ENCODE measurements at regions not wholly inside any gene's neighbourhood (a gene's known extent, or its start where the extent isn't known, plus 50 kb on each side); places are given as distances from the start of the nearest gene placed in this dataset.

- Histone ChIP-seq H3K4me2 (ENCODE audit: low read length) (no peak overlapping the region), H3K9ac (ENCODE audit: low read depth, low read length) (no peak overlapping the region), H3K36me3 (ENCODE audit: insufficient read depth, low read length) (no peaks in the 10 kb centered on the region), H3K4me1 (ENCODE audit: control insufficient read depth, insufficient read depth, low read length) (no peaks in the 10 kb centered on the region), H3K27me3 (ENCODE audit: control insufficient read depth, insufficient read depth, low read length) (no peaks in the 10 kb centered on the region), H3K9me3 (replicated peaks; ENCODE audit: low read length) (no peaks in the 10 kb centered on the region), H3K4me3 (ENCODE audit: low read length) (no peak overlapping the region)
Observed at GRCh38 chr3:27865731-27866130, 143.6 kb upstream of the EOMES start.

GRCh38 chr3:27869152-27869551 is 147.0 kb upstream of the EOMES start:
- no peak overlapping the region for H3K4me2 ChIP-seq (ENCODE audit: low read length)
- no peaks in the 10 kb centered on the region for H3K4me1 ChIP-seq (ENCODE audit: control insufficient read depth, insufficient read depth, low read length)
- H3K9me3 ChIP-seq (replicated peaks; ENCODE audit: low read length): no peaks in the 10 kb centered on the region
- H3K9ac ChIP-seq (ENCODE audit: low read depth, low read length): no peak overlapping the region
- no peaks in the 10 kb centered on the region for H3K36me3 ChIP-seq (ENCODE audit: insufficient read depth, low read length)
- H3K4me3 ChIP-seq (ENCODE audit: low read length): no peak overlapping the region
- H3K27me3 ChIP-seq (ENCODE audit: control insufficient read depth, insufficient read depth, low read length): no peaks in the 10 kb centered on the region

GRCh38 chr3:27877061-27878013 is 155.2 kb upstream of the EOMES start:
- no peak overlapping the region for H3K4me3 ChIP-seq (ENCODE audit: low read length)
- H3K27me3 ChIP-seq (ENCODE audit: control insufficient read depth, insufficient read depth, low read length): peaks cover 3% of the 10 kb centered on the region
- H3K9me3 ChIP-seq (replicated peaks; ENCODE audit: low read length): no peaks in the 10 kb centered on the region
- no peaks in the 10 kb centered on the region for H3K36me3 ChIP-seq (ENCODE audit: insufficient read depth, low read length)
- H3K4me1 ChIP-seq (ENCODE audit: control insufficient read depth, insufficient read depth, low read length): no peaks in the 10 kb centered on the region
- H3K9ac ChIP-seq (ENCODE audit: low read depth, low read length): no peak overlapping the region
- no peak overlapping the region for H3K4me2 ChIP-seq (ENCODE audit: low read length)

GRCh38 chr3:27878014-27878383 is 155.9 kb upstream of the EOMES start:
- no peaks in the 10 kb centered on the region for H3K4me1 ChIP-seq (ENCODE audit: control insufficient read depth, insufficient read depth, low read length)
- H3K27me3 ChIP-seq (ENCODE audit: control insufficient read depth, insufficient read depth, low read length): peaks cover 3% of the 10 kb centered on the region
- no peaks in the 10 kb centered on the region for H3K9me3 ChIP-seq (replicated peaks; ENCODE audit: low read length)
- H3K4me2 ChIP-seq (ENCODE audit: low read length): no peak overlapping the region
- H3K36me3 ChIP-seq (ENCODE audit: insufficient read depth, low read length): no peaks in the 10 kb centered on the region
- H3K9ac ChIP-seq (ENCODE audit: low read depth, low read length): no peak overlapping the region
- H3K4me3 ChIP-seq (ENCODE audit: low read length): no peak overlapping the region

GRCh38 chr3:27880969-27881892 is 159.1 kb upstream of the EOMES start:
- H3K4me2 ChIP-seq (ENCODE audit: low read length): no peak overlapping the region
- H3K9me3 ChIP-seq (replicated peaks; ENCODE audit: low read length): no peaks in the 10 kb centered on the region
- H3K4me3 ChIP-seq (ENCODE audit: low read length): no peak overlapping the region
- H3K4me1 ChIP-seq (ENCODE audit: control insufficient read depth, insufficient read depth, low read length): no peaks in the 10 kb centered on the region
- H3K9ac ChIP-seq (ENCODE audit: low read depth, low read length): no peak overlapping the region
- H3K36me3 ChIP-seq (ENCODE audit: insufficient read depth, low read length): no peaks in the 10 kb centered on the region
- peaks cover 13% of the 10 kb centered on the region for H3K27me3 ChIP-seq (ENCODE audit: control insufficient read depth, insufficient read depth, low read length)

- no peak overlapping the region for H3K4me3 ChIP-seq (ENCODE audit: low read length)
- no peaks in the 10 kb centered on the region for H3K36me3 ChIP-seq (ENCODE audit: insufficient read depth, low read length)
- H3K9me3 ChIP-seq (replicated peaks; ENCODE audit: low read length): no peaks in the 10 kb centered on the region
- H3K4me2 ChIP-seq (ENCODE audit: low read length): no peak overlapping the region
- H3K9ac ChIP-seq (ENCODE audit: low read depth, low read length): no peak overlapping the region
- peaks cover 15% of the 10 kb centered on the region for H3K27me3 ChIP-seq (ENCODE audit: control insufficient read depth, insufficient read depth, low read length)
- no peaks in the 10 kb centered on the region for H3K4me1 ChIP-seq (ENCODE audit: control insufficient read depth, insufficient read depth, low read length)
Observed at GRCh38 chr3:27883266-27883665, 161.1 kb upstream of the EOMES start.

- H3K9ac ChIP-seq (ENCODE audit: low read depth, low read length): no peak overlapping the region
- H3K4me3 ChIP-seq (ENCODE audit: low read length): no peak overlapping the region
- peaks cover 15% of the 10 kb centered on the region for H3K27me3 ChIP-seq (ENCODE audit: control insufficient read depth, insufficient read depth, low read length)
- H3K4me1 ChIP-seq (ENCODE audit: control insufficient read depth, insufficient read depth, low read length): no peaks in the 10 kb centered on the region
- no peak overlapping the region for H3K4me2 ChIP-seq (ENCODE audit: low read length)
- no peaks in the 10 kb centered on the region for H3K36me3 ChIP-seq (ENCODE audit: insufficient read depth, low read length)
- no peaks in the 10 kb centered on the region for H3K9me3 ChIP-seq (replicated peaks; ENCODE audit: low read length)
Observed at GRCh38 chr3:27885641-27886040, 163.5 kb upstream of the EOMES start.

GRCh38 chr3:27888562-27888961 is 166.4 kb upstream of the EOMES start:
- Histone ChIP-seq H3K4me1 (ENCODE audit: control insufficient read depth, insufficient read depth, low read length) (no peaks in the 10 kb centered on the region), H3K27me3 (ENCODE audit: control insufficient read depth, insufficient read depth, low read length) (peaks cover 15% of the 10 kb centered on the region), H3K4me3 (ENCODE audit: low read length) (no peak overlapping the region), H3K36me3 (ENCODE audit: insufficient read depth, low read length) (no peaks in the 10 kb centered on the region), H3K9ac (ENCODE audit: low read depth, low read length) (no peak overlapping the region), H3K9me3 (replicated peaks; ENCODE audit: low read length) (no peaks in the 10 kb centered on the region), H3K4me2 (ENCODE audit: low read length) (no peak overlapping the region)

GRCh38 chr3:27889745-27890144 is 167.6 kb upstream of the EOMES start:
- no peak overlapping the region for H3K4me3 ChIP-seq (ENCODE audit: low read length)
- H3K4me1 ChIP-seq (ENCODE audit: control insufficient read depth, insufficient read depth, low read length): no peaks in the 10 kb centered on the region
- peaks cover 15% of the 10 kb centered on the region for H3K27me3 ChIP-seq (ENCODE audit: control insufficient read depth, insufficient read depth, low read length)
- H3K36me3 ChIP-seq (ENCODE audit: insufficient read depth, low read length): no peaks in the 10 kb centered on the region
- H3K9me3 ChIP-seq (replicated peaks; ENCODE audit: low read length): no peaks in the 10 kb centered on the region
- no peak overlapping the region for H3K4me2 ChIP-seq (ENCODE audit: low read length)
- no peak overlapping the region for H3K9ac ChIP-seq (ENCODE audit: low read depth, low read length)

GRCh38 chr3:27900316-27900715 is 178.2 kb upstream of the EOMES start:
- Histone ChIP-seq H3K4me3 (ENCODE audit: low read length) (no peak overlapping the region), H3K4me2 (ENCODE audit: low read length) (no peak overlapping the region), H3K4me1 (ENCODE audit: control insufficient read depth, insufficient read depth, low read length) (no peaks in the 10 kb centered on the region), H3K9me3 (replicated peaks; ENCODE audit: low read length) (no peaks in the 10 kb centered on the region), H3K27me3 (ENCODE audit: control insufficient read depth, insufficient read depth, low read length) (no peaks in the 10 kb centered on the region), H3K36me3 (ENCODE audit: insufficient read depth, low read length) (no peaks in the 10 kb centered on the region), H3K9ac (ENCODE audit: low read depth, low read length) (no peak overlapping the region)

- no peak overlapping the region for H3K4me2 ChIP-seq (ENCODE audit: low read length)
- no peaks in the 10 kb centered on the region for H3K4me1 ChIP-seq (ENCODE audit: control insufficient read depth, insufficient read depth, low read length)
- H3K36me3 ChIP-seq (ENCODE audit: insufficient read depth, low read length): no peaks in the 10 kb centered on the region
- no peaks in the 10 kb centered on the region for H3K27me3 ChIP-seq (ENCODE audit: control insufficient read depth, insufficient read depth, low read length)
- H3K9me3 ChIP-seq (replicated peaks; ENCODE audit: low read length): no peaks in the 10 kb centered on the region
- no peak overlapping the region for H3K9ac ChIP-seq (ENCODE audit: low read depth, low read length)
- H3K4me3 ChIP-seq (ENCODE audit: low read length): no peak overlapping the region
Observed at GRCh38 chr3:27903446-27903845, 181.3 kb upstream of the EOMES start.

Measured in skeletal muscle satellite cell (primary cell).